ENCODE measurements at regions not wholly inside any gene's neighbourhood (a gene's known extent, or its start where the extent isn't known, plus 50 kb on each side); places are given as distances from the start of the nearest gene placed in this dataset.

GRCh38 chr19:46944918-46945628, 74.6 kb upstream of the NPAS1 start:
- Histone ChIP-seq H3K4me3 (no peak overlapping the region), H3K27me3 (no peaks in the 10 kb centered on the region), H3K9me3 (no peaks in the 10 kb centered on the region), H3K27ac (peak overlapping the region; percentile 22 to 34), H3K36me3 (no peaks in the 10 kb centered on the region), H3K4me1 (ENCODE audit: insufficient read depth) (peaks cover 8% of the 10 kb centered on the region)
- WGBS, 3 donors: 10 to 18% (median 13%) methylated on average over 7 of the region's 7 CpGs
- peak; percentile 21 to 56 (median 38) for DNase-seq
- intact Hi-C loops (cut with DNase I): no loop called here
- TF ChIP-seq POLR2A (IDR thresholded peaks at IDR 0.05): no peak
- TF ChIP-seq EP300 (IDR thresholded peaks at IDR 0.05): no peak

GRCh38 chr19:46945694-46946489, 73.7 kb upstream of the NPAS1 start:
- no peaks in the 10 kb centered on the region for H3K9me3 ChIP-seq
- H3K27me3 ChIP-seq: no peaks in the 10 kb centered on the region
- H3K4me1 ChIP-seq (ENCODE audit: insufficient read depth): peaks cover 8% of the 10 kb centered on the region
- DNase-seq: peak in 2 of 5 donors; percentile 11 to 28
- H3K27ac ChIP-seq: peak overlapping the region; percentile 22 to 34
- H3K4me3 ChIP-seq: no peak overlapping the region
- H3K36me3 ChIP-seq: no peaks in the 10 kb centered on the region
- TF ChIP-seq CTCF (IDR thresholded peaks at IDR 0.05): no peak
- no peak for TF ChIP-seq POLR2A (IDR thresholded peaks at IDR 0.05)
- no peak for TF ChIP-seq EP300 (IDR thresholded peaks at IDR 0.05)
- 48 to 53% (median 50%) methylated on average over 8 of the region's 8 CpGs for WGBS, 3 donors
- intact Hi-C loops (cut with DNase I): no loop called here

GRCh38 chr19:46946611-46947238, 72.9 kb upstream of the NPAS1 start:
- DNase-seq: no peak
- Histone ChIP-seq H3K4me3 (no peak overlapping the region), H3K36me3 (no peaks in the 10 kb centered on the region), H3K4me1 (ENCODE audit: insufficient read depth) (peaks cover 8% of the 10 kb centered on the region), H3K27ac (no peak overlapping the region), H3K27me3 (no peaks in the 10 kb centered on the region), H3K9me3 (no peaks in the 10 kb centered on the region)
- WGBS, 3 donors: 77 to 80% (median 79%) methylated on average over 4 of the region's 4 CpGs
- no peak for TF ChIP-seq CTCF (IDR thresholded peaks at IDR 0.05)
- no peak for TF ChIP-seq EP300 (IDR thresholded peaks at IDR 0.05)
- no peak for TF ChIP-seq POLR2A (IDR thresholded peaks at IDR 0.05)
- intact Hi-C loops (cut with DNase I): no loop called here

- H3K4me1 ChIP-seq (ENCODE audit: insufficient read depth): peaks cover 8% of the 10 kb centered on the region
- no peaks in the 10 kb centered on the region for H3K27me3 ChIP-seq
- no peaks in the 10 kb centered on the region for H3K36me3 ChIP-seq
- no peaks in the 10 kb centered on the region for H3K9me3 ChIP-seq
- DNase-seq: no peak
- WGBS, 3 donors: 94 to 96% (median 95%) methylated on average over 4 of the region's 4 CpGs
- intact Hi-C loops (cut with DNase I): no loop called here
- H3K4me3 ChIP-seq: no peak overlapping the region
- TF ChIP-seq POLR2A (IDR thresholded peaks at IDR 0.05) (no peak), EP300 (IDR thresholded peaks at IDR 0.05) (no peak), CTCF (IDR thresholded peaks at IDR 0.05) (no peak)
- H3K27ac ChIP-seq: no peak overlapping the region
These were observed 71.8 kb upstream of the NPAS1 start for GRCh38 chr19:46947866-46948265.
